GM19452 (cell line): ENCODE measurements at regions not wholly inside any gene's neighbourhood (a gene's known extent, or its start where the extent isn't known, plus 50 kb on each side); places are given as distances from the start of the nearest gene placed in this dataset.

Experiments
- ATAC-seq: cut with Tn5 transposase; IDR thresholded peaks from one replicate; pipeline ENCODE4 v1.9.1; 2021; ENCODE audit not compliant: unreplicated experiment

- ATAC-seq = no peak
Observed at GRCh38 chr1:101290922-101291561, 54.2 kb downstream of the S1PR1 start.

- ATAC-seq = peak; percentile 28
Observed at GRCh38 chr1:101291562-101292380, 55.0 kb downstream of the S1PR1 start.

GRCh38 chr1:101293461-101294051 is 56.7 kb downstream of the S1PR1 start:
- peak; percentile 58 for ATAC-seq

DNA sequence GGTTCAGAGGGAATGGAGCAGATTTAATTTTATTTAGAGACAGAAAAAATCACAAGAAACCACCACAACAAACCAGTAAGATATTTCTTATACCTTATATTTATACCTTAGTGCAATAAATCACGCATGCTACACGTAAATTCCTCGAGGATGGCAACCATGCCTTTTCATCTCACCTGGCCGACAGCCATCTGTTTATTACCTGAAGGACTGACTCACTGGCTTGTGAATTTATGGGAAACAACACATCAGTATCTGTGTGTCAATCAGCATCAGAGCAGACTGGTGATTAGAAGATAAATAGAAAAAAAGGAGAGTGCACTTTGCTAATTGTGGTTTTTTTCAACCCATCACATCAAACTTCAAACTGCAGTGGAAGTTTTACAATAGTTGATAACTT is 58.4 kb downstream of the S1PR1 start:
- ATAC-seq = no peak

DNA sequence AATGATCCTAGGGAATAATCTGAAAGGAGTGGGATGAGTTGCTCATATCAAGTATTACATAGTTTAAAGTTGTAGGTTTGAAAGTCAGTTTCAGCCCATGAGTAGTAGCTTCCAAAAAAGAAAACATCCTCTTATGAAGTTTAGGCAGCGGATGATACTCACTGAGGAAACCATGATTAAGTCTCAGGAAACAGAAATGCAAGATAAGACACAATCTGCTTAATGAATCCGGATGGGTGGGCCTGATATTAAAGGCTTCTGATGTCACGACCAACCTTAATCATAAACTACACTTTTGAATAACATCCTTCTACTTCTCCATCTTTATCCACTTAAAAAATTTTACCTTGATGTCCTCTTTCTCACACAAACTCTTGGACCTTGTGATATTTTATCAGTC is 61.8 kb downstream of the S1PR1 start:
- no peak for ATAC-seq

DNA sequence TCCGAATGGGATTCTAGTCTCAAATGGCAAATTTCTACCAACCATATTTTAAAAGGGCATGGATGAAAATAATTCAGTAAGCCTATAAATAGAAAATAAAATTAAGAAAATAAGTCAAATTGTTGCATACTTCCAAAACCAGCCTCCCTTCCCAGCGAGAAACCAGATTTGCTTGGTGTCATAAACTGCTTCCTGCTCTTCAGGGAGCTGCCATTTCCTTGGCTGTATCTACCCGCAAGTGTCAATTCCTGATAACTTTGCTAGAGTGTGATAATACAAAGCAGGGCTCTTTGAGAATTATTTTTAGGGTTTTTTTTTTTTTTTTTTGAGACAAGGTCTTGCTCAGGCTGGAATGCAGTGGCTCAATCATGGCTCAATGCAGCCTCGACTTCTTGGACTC is 62.3 kb downstream of the S1PR1 start:
- ATAC-seq = no peak

GRCh38 chr1:101299710-101300109 is 62.9 kb downstream of the S1PR1 start:
- ATAC-seq = no peak

DNA sequence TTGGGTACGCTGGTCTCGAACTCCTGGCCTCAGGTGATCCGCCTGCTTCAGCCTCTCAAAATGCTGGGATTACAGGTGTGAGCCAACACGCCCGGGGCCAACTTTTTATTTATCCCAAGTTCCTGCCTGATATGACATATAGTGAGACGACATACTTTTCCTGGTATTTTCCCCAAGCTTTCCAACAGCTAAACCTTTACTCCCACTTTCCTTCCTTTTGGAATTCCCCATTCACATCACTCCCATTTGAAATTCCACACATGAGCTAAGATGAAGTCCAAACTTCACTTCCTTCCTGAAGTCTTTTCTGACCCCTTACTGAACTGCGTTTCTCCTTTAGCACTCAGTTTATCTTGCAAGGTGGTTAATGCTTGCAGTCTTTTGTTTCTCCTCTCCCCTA is 64.1 kb downstream of the S1PR1 start:
- no peak for ATAC-seq

DNA sequence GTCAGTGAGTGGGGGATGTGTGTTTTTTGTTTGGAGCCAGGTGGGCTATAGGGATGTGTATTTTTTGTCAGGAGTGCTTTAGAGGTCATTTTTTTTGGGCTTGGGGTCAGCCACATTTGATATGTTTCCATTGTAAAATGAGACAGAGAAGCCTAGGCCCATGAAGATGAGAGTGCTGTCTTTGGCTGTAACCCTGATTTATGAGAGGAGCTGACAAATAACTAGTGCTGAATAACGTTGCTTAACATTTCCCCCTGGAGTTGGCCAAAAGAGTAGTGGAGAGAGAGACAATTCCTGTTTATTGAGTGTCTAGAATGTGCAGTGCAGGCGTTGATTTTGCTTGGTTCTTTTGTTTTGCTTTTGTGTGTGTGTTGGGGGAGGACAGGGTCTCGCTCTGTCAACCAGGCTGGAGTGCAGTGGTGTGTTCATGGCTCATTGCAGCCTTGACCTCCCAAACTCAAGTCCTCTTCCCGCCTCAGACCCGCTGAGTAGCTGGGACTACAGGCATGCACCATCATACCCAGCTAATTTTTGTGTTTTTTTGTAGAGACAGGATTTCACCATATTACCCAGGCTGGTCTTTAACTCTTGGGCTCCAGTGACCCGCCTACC is 64.7 kb downstream of the S1PR1 start:
- no peak for ATAC-seq

DNA sequence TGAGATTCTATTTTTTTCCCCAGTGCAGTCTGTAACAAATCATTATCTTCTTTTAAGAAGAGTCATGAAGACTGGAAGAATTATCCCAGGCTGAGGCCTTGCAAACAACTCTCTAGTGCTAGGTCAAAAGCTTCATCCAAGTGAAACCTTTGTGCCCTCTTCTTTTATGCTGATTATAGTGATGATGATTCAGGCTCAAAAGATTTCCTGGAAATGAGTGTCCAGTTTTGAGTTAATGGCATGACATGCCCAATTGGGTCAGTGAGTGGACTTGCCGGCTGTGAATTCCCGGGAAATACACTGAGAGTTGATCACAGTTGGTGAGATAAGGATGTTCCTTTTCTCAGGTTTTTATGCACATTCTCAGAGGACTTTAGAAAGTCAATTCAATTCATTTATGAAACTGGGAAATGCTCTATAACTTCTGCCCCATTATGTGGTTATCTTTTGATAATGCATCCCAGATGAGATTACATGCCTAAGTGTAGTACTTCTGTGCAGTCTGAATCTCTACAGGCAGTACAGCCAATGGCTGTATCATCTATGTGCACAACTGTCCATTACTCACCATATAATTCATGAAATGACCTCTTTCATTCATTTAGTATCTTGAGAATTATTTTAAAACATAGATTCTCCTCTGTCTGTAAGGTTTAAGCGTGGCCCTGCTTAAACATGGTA is 66.2 kb downstream of the S1PR1 start:
- ATAC-seq = no peak

GRCh38 chr1:101307985-101308689 is 71.3 kb downstream of the S1PR1 start:
- ATAC-seq = no peak

GRCh38 chr1:101308935-101309333 is 72.1 kb downstream of the S1PR1 start:
- no peak for ATAC-seq

- peak; percentile 59 for ATAC-seq
Observed at GRCh38 chr1:101309334-101310311, 72.8 kb downstream of the S1PR1 start.

DNA sequence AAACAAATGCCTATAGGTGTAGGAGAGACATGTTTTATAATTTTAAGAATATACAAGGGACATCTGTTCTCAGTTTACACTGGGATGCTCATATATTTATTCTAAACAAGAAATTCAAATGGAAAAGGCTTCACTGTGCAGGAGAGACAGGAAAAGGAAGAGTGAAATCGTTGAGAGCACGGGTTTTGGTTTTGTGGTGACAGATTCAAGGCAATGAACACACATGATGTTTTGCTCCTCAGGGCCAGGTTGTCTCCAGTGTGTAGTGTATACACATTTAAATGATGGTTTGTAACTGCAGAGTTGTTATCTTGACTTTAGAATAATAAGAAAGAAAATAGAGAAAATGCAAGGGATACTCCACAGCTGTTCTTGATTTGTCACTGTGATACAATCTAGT is 73.7 kb downstream of the S1PR1 start:
- no peak for ATAC-seq

- no peak for ATAC-seq
Observed at GRCh38 chr1:101311146-101311920, 74.5 kb downstream of the S1PR1 start.

DNA sequence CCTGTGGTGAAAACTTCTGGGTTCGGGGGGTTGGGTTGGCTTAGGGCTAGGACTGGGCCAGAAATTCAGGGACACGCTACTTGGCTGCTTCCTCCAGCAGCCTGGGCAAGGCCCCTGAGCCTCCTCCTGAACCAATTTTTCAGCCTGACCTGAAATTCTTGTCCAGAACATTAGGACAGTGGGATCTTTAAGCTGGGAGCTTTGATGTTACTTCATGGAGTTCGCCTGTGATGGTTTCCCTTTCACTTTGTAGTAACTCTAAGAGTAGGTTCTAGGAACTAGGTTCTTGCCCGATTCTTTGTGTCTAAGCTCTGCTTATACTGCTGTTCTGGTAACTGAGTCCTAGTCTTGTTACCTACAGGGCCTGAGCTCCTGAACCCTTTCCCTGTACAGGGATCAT is 75.3 kb downstream of the S1PR1 start:
- no peak for ATAC-seq

DNA sequence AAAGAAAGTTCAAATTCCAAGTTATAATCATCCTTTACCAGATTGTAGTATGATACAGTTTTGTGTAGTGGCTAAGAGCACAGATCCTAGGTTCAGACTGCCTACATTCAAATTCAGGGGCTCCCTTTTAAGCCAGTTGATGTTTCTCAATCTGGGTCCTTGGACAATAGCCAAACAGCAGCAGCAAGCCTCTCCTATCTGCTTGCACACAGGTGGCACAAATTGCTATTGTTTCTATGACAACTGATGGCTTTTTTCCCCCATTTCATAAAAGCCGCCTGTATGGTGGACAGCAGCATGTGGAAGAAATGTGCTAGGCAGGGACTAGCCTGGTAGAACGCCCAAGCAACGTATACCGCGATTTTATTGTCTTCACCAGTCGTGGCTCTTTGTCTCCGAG is 76.5 kb downstream of the S1PR1 start:
- ATAC-seq = no peak

DNA sequence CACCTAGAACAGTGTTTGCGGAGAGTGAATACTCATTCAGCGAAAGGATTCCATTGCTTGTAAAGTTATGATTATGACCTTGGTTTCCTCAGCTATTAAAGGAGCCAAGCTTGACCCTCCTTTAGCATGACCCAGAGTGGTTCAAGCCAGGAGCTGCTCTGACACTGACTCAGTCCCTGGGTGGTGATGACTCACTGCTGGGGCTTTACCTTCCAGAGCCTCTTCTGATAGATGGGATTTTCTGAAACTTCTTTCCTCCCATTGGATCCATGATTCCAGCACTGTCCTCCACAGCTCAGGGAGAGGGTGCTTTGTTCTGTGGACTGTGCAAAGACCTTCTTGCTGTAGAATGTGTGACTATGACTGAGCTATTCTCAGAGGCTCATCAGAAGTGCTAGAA is 77.4 kb downstream of the S1PR1 start:
- ATAC-seq = peak; percentile 28

GRCh38 chr1:101316256-101316655 is 79.4 kb downstream of the S1PR1 start:
- ATAC-seq = no peak
